GM10266 (cell line): ENCODE measurements at regions not wholly inside any gene's neighbourhood (a gene's known extent, or its start where the extent isn't known, plus 50 kb on each side); places are given as distances from the start of the nearest gene placed in this dataset.

Experiments used
- DNase-seq: peaks from one replicate; pipeline ENCODE4 v3.0.0; 2012; ENCODE audit errors: extremely low spot score
- CTCF ChIP-seq: IDR thresholded peaks from 2 replicates; pipeline ENCODE4 v1.5.1; 2012; ENCODE audit warnings: mild to moderate bottlenecking, low read depth; ENCODE audit not compliant: control insufficient read depth, insufficient read depth; ENCODE audit errors: missing control alignments

GRCh38 chr1:191592907-191593306, 565.4 kb upstream of the RGS18 start:
- DNase-seq, result no peak
- no peak for TF ChIP-seq CTCF

GRCh38 chr1:191595170-191595569, 563.1 kb upstream of the RGS18 start:
- DNase-seq, result no peak
- TF ChIP-seq CTCF, result no peak

- TF ChIP-seq CTCF, result no peak
- DNase-seq, result no peak
These were observed 549.9 kb upstream of the RGS18 start for GRCh38 chr1:191608367-191608766.

DNA sequence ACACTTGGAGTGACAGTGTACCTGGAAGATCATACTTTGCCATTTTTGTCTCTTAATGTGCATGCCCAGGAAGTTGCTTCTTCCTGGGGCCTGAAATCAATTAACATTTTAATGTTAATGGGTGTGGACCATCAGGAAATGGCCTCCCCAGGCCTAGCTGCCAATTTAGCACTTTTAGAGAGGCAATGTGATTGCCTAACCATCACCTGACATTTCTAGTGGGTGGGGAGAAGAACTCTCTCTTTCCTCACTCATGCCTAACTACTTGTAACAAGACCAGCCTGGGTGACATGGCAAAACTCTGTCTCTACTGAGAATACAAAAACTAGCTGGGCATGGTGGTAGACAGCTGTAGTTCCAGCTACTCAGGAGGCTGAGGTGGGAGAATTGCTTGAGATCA, 549.0 kb upstream of the RGS18 start:
- DNase-seq, result no peak
- TF ChIP-seq CTCF, result no peak

- no peak for TF ChIP-seq CTCF
- no peak for DNase-seq
These were observed 543.0 kb upstream of the RGS18 start for GRCh38 chr1:191615101-191615821.

GRCh38 chr1:191618181-191618580, 540.1 kb upstream of the RGS18 start:
- no peak for TF ChIP-seq CTCF
- no peak for DNase-seq

- no peak for TF ChIP-seq CTCF
- no peak for DNase-seq
These were observed 537.4 kb upstream of the RGS18 start for GRCh38 chr1:191620883-191621282.
